ENCODE measurements at regions not wholly inside any gene's neighbourhood (a gene's known extent, or its start where the extent isn't known, plus 50 kb on each side); places are given as distances from the start of the nearest gene placed in this dataset.
A peak's percentile ranks its signal among the peaks of the same experiment; 100 is the strongest.

DNA sequence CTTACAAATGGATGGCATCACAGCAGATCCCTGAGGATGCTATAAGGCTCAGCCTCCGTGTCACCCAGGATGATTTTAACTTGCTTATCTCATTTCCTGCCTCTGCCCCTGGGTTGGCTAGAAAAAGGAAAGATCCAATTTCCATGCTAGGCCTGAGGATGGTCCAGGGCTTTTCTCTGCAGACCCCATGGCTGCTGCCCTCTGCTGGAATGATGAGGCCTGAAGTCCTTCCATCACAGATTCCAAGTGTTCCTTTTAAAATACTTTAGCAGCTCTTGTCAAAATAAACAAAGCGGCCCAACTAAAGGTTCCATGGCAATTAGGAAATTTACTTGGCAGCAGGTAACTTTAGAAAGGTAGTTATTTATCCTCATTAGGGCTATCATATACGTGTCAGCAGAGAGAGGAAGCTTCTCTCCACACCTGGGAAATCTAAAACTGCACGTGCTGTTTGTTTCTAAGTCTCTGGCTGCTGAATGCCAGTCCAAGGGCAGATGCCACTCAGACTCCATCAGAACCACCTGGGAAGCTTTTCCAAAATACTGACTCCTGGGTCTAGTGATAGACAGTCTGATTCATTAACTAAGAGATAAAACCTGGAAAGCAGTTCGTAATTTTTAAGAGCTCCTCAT, 401.9 kb upstream of the IL12A start:
- no peak overlapping the region for H3K4me3 ChIP-seq (ENCODE audit: low read depth, low read length)
- in situ Hi-C loops (cut with HindIII; ENCODE audit: low sequenced_read_pairs), result no loop called here
- TF ChIP-seq, protein P1, sequence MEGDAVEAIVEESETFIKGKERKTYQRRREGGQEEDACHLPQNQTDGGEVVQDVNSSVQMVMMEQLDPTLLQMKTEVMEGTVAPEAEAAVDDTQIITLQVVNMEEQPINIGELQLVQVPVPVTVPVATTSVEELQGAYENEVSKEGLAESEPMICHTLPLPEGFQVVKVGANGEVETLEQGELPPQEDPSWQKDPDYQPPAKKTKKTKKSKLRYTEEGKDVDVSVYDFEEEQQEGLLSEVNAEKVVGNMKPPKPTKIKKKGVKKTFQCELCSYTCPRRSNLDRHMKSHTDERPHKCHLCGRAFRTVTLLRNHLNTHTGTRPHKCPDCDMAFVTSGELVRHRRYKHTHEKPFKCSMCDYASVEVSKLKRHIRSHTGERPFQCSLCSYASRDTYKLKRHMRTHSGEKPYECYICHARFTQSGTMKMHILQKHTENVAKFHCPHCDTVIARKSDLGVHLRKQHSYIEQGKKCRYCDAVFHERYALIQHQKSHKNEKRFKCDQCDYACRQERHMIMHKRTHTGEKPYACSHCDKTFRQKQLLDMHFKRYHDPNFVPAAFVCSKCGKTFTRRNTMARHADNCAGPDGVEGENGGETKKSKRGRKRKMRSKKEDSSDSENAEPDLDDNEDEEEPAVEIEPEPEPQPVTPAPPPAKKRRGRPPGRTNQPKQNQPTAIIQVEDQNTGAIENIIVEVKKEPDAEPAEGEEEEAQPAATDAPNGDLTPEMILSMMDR (IDR thresholded peaks at IDR 0.05; ENCODE audit: low read depth, low read length), result peak; percentile 79
- peak; percentile 57 for DNase-seq (ENCODE audit: low read depth, low spot score)

DNA sequence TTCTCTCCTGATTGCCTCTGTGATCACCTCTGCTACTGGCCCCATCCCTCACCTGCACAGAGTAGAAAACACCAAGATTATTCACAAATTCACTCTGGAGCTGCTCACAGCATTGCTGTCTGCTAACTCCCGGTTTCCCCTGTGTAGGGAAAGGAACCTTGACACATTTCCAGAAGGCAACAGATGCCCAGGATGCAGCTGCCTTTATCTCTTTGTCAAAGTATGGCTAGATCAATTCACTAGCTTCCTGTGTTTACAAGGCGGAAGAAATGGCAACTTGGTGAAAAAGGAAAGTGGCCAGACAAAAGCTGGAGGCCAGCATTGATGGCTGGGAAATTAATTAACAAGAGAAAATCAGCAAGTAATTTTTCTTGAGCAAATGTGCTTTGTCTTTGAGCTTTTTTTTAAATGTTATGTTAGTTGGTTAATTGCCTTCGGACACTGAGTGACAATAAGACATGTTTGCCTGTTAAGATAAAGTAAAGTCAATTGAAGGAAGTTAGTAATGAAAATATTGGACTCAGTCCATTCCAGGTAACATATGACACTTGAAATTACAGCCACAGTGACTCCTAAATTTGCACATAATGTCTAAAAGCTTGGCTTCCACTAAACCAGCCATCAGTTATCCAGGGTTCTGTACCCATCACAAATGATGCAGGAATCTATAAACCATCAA, 394.6 kb upstream of the IL12A start:
- in situ Hi-C loops (cut with HindIII; ENCODE audit: low sequenced_read_pairs), result no loop called here
- H3K4me3 ChIP-seq (ENCODE audit: low read depth, low read length), result no peak overlapping the region
- TF ChIP-seq, protein P1 (IDR thresholded peaks at IDR 0.05; ENCODE audit: low read depth, low read length), result no peak
- DNase-seq (ENCODE audit: low read depth, low spot score), result no peak

DNA sequence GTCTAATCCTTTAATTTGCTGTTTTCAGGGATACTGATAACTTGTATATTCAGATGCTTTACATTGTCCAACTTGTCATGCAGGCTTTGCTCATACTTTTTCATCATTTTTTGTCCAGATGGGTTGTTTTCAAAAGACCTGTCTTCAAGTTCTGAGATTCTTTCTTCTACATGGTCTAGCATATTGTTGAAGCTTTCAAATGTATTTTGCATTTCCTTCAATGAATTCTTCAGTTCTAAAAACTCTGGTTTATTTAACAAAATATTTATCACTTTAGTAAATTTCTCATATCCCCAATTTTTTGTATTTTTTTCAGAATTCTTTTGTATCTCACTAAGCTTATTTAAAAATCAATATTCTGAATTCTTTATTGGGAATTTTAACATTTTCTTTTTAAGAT, 388.3 kb upstream of the IL12A start:
- DNase-seq (ENCODE audit: low read depth, low spot score), result no peak
- in situ Hi-C loops (cut with HindIII; ENCODE audit: low sequenced_read_pairs), result no loop called here
- TF ChIP-seq, protein P1 (IDR thresholded peaks at IDR 0.05; ENCODE audit: low read depth, low read length), result no peak
- no peak overlapping the region for H3K4me3 ChIP-seq (ENCODE audit: low read depth, low read length)

DNA sequence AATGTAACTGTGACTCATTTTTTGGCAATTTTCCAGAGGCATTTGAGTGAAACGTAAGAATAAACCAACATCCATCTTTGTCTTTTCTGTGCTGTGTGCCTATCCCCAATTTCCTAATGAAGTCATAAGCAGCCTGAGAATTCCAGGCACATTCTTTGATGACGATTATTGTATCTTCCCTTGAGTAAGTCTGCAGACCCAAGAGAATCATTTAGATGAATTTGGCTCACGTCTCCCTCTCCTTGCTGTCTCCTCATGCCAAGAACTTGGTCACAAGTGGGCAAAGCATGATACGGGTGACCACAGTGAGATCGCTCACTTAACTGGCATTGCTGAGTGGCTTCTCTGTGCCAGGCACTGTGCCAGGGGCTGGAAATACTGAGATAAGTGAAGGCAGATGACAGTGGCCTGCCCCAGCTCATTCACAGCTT, 384.5 kb upstream of the IL12A start:
- H3K4me3 ChIP-seq (ENCODE audit: low read depth, low read length), result no peak overlapping the region
- DNase-seq (ENCODE audit: low read depth, low spot score), result peak; percentile 37
- TF ChIP-seq, protein P1 (IDR thresholded peaks at IDR 0.05; ENCODE audit: low read depth, low read length), result no peak
- in situ Hi-C loops (cut with HindIII; ENCODE audit: low sequenced_read_pairs), result no loop called here

DNA sequence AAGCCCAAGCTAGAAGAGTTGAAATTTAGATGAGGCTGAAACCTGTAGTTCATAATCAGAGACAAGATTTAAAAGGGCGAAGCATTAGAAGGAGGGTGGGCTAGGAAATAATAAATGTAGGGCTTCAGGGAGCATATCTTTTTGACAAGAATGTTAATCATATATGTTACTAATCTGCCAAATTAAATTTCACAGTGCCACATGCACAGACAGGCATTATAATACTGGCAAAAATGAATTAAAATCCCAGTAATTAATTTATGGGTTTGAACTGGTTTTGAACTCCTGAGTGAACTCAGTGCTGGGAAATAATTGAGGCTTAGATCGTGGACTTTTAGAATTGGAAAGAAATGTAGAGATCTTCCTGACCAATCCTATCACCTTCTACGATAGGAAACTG, 383.5 kb upstream of the IL12A start:
- in situ Hi-C loops (cut with HindIII; ENCODE audit: low sequenced_read_pairs), result no loop called here
- no peak for DNase-seq (ENCODE audit: low read depth, low spot score)
- TF ChIP-seq, protein P1 (IDR thresholded peaks at IDR 0.05; ENCODE audit: low read depth, low read length), result no peak
- H3K4me3 ChIP-seq (ENCODE audit: low read depth, low read length), result no peak overlapping the region

DNA sequence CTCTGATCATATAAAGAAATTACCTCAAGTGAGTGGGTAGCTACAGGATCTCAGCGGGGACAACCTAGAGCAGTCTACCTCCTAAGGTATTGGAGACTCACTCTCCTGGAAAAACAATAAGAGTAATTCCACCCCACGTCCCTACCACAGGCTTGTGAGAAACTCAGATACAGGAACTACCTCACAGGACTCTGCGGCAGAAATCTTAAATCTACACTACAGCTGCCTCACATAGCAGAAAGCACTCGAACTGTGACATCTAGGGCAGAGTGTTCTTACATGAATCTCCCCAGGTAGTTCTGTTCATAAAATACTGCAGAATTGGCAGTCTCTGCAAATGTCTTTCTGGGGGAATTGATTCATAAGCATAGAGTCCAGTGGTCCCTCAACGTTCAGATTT, 382.9 kb upstream of the IL12A start:
- DNase-seq (ENCODE audit: low read depth, low spot score), result no peak
- in situ Hi-C loops (cut with HindIII; ENCODE audit: low sequenced_read_pairs), result no loop called here
- no peak overlapping the region for H3K4me3 ChIP-seq (ENCODE audit: low read depth, low read length)
- TF ChIP-seq, protein P1 (IDR thresholded peaks at IDR 0.05; ENCODE audit: low read depth, low read length), result no peak
